NB4 (cell line): ENCODE measurements at regions not wholly inside any gene's neighbourhood (a gene's known extent, or its start where the extent isn't known, plus 50 kb on each side); places are given as distances from the start of the nearest gene placed in this dataset.
A peak's percentile ranks its signal among the peaks of the same experiment; 100 is the strongest.

ENCODE experiments used
- DNase-seq: peaks from one replicate; pipeline ENCODE4 v3.0.0; 2010; ENCODE audit warnings: low read depth
- H3K4me3 ChIP-seq: one replicate; pipeline ENCODE4 v1.5.1; 2011; ENCODE audit warnings: mild to moderate bottlenecking, low read depth, low read length, moderate library complexity
- MYC ChIP-seq: IDR thresholded peaks from 2 replicates; pipeline ENCODE4 v1.6.1; 2011; ENCODE audit warnings: low read depth, low read length
- POLR2A ChIP-seq: IDR thresholded peaks from 2 replicates; pipeline ENCODE4 v1.6.1; 2011; ENCODE audit warnings: mild to moderate bottlenecking; ENCODE audit not compliant: insufficient read length; ENCODE audit errors: extremely low read depth
- TF ChIP-seq, protein P1 (sequence below): IDR thresholded peaks from one replicate; pipeline ENCODE4 v1.5.1; 2012; ENCODE audit warnings: low read depth, low read length
- TF ChIP-seq, protein P2 (sequence below): IDR thresholded peaks from 2 replicates; pipeline ENCODE4 v1.6.1; 2011; ENCODE audit warnings: low read depth, low read length

DNA sequence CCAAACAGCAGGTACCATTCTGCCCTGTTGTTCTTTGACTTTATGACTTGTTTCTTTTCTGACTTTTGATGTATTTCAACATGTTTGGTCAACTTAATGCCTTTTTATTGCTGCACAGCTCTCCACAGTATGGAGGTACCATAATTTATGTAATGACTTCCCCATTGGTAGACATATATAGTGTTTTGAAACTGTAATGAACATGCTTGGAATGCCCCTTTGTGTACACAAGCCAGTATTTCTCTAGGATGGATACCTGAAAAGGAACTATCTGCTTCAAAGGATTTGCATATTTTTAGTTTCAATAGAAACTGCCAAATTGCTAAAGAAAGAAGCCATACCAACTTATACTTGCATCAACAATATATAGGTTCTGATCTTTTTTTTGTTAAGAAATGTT is 66.1 kb downstream of the NOG start:
- no peak overlapping the region for H3K4me3 ChIP-seq
- DNase-seq = no peak
- TF ChIP-seq POLR2A (no peak), MYC (no peak)
- TF ChIP-seq, protein P1, sequence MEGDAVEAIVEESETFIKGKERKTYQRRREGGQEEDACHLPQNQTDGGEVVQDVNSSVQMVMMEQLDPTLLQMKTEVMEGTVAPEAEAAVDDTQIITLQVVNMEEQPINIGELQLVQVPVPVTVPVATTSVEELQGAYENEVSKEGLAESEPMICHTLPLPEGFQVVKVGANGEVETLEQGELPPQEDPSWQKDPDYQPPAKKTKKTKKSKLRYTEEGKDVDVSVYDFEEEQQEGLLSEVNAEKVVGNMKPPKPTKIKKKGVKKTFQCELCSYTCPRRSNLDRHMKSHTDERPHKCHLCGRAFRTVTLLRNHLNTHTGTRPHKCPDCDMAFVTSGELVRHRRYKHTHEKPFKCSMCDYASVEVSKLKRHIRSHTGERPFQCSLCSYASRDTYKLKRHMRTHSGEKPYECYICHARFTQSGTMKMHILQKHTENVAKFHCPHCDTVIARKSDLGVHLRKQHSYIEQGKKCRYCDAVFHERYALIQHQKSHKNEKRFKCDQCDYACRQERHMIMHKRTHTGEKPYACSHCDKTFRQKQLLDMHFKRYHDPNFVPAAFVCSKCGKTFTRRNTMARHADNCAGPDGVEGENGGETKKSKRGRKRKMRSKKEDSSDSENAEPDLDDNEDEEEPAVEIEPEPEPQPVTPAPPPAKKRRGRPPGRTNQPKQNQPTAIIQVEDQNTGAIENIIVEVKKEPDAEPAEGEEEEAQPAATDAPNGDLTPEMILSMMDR = no peak
- TF ChIP-seq, protein P2, sequence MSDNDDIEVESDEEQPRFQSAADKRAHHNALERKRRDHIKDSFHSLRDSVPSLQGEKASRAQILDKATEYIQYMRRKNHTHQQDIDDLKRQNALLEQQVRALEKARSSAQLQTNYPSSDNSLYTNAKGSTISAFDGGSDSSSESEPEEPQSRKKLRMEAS = no peak

DNA sequence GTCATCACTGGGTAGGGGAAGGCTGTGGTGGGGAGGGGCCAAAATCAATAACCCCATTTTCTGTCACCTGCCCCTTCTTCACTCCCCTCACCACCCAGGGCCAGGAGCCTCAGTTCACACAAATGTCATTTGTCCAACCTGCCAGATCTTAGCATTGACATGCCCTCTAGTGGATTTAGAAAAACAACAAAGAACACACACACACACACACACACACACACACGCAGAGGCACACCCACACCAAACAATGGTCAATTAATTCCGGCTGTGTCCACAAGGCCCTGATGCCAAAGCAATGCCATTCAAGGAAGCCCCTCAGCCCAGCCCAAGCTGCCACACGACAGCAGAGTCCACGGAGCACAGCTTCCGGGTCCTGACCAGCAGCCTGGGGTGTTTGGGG is 68.4 kb downstream of the NOG start:
- TF ChIP-seq, protein P1 = no peak
- no peak for TF ChIP-seq POLR2A
- H3K4me3 ChIP-seq = no peak overlapping the region
- DNase-seq = peak; percentile 18

DNA sequence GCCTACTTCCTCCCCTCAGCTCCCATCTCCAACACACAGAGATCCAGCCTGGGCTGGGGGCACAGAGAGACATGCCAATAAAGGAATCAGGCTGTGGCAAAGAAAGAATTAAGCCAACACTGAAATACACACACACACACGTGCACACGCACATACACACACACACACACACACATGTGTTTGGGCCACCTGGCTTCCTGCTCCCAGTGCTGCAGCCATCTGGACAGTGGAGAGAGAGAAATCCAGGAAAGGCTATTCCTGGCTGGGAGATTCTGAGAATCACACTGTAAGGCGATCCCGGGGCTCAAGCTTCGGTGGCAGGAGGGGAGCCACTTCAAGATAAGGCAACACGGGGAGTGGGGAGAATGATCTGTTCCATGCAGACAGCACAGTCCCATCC is 72.4 kb downstream of the NOG start:
- no peak for DNase-seq
- no peak overlapping the region for H3K4me3 ChIP-seq
- no peak for TF ChIP-seq POLR2A
- TF ChIP-seq, protein P2 = no peak
- TF ChIP-seq, protein P1 = no peak
- TF ChIP-seq MYC = no peak

DNA sequence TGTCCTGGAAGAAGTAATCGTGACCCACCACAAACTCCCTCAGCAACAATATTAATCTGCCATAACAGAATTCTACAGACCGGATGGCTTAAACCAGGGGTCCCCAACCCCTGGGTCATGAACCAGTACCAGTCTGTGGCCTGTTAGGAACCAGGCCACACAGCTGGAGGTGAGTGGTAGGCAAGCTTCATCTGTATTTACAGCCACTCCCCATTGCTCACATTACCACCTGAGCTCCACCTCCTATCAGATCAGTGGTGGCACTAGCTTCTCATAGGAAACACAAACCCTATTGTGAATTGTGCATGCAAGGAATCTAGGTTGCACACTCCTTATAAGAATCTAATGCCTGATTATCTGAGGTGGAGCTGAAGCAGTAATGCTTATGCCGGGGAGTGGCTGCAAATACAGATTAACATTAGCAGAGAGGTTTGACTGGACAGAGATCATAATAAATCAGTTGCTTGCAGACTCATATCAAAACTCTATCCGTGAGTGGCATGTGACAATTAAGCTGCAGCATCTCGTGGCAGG is 74.5 kb downstream of the NOG start:
- TF ChIP-seq POLR2A = no peak
- TF ChIP-seq MYC = no peak
- TF ChIP-seq, protein P1 = no peak

DNA sequence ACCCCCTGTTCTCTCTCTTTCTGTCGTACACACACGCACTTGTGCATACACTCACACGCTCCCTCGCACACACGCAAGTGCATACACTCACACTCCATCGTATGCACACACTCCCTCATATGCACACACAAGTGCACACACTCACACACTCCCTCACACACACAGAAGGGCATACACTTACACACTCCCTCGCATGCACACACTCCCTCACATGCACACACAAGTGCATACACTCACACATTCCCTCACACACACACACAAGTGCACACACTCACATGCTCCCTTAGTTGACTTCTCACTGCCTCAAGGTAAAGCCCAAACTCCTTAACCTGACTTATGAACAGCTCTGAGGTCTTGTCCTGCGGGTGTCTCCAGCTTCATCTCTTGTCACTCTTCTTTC is 78.7 kb downstream of the NOG start:
- TF ChIP-seq POLR2A (no peak), MYC (no peak)
- TF ChIP-seq, protein P1 = no peak
- TF ChIP-seq, protein P2 = no peak
- H3K4me3 ChIP-seq = no peak overlapping the region
- DNase-seq = no peak

More for the DNA sequence above, 74.5 kb downstream of the NOG start:
- H3K4me3 ChIP-seq = no peak overlapping the region
- no peak for DNase-seq

DNA sequence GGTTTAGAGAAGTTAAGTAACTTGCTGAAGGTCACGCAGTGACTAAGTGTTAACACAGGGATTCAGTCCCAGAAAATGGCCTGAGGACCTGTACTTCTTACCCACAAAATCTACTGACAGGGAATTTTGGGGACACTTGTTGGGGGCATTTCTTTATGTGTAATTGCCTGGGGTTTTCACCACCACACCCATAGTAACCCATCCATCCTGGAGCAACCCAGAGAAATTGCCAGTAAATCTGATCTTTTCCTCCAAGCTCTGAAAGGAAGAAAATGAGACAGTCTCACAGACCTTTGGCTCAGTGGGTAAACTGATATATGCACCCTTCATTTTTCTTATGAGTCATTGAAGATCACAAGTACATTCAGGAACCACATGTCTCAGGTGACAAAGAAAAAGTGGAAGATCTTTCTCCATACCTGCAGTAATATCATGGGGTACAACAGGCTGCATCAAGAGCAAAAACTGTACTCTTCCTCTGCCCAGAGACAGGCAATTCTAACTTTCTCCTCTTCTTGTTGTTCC is 81.0 kb downstream of the NOG start:
- H3K4me3 ChIP-seq = no peak overlapping the region
- no peak for DNase-seq
- TF ChIP-seq MYC (no peak), POLR2A (no peak)
- TF ChIP-seq, protein P1 = no peak
- TF ChIP-seq, protein P2 = no peak
